Pancreas (tissue), 10 donors: ENCODE measurements at regions not wholly inside any gene's neighbourhood (a gene's known extent, or its start where the extent isn't known, plus 50 kb on each side); places are given as distances from the start of the nearest gene placed in this dataset.

Experiments
- ATAC-seq, 4 donors: fragments of 200-7000 bp; cut with Tn5 transposase; one replicate each; pipeline versions ENCODE4 v1.8.0 to v1.9.1; 2020; ENCODE audit warnings: mild to moderate bottlenecking in 4 of 4, moderate library complexity in 4 of 4
- DNase-seq, 6 donors: peaks; one replicate each; pipeline ENCODE4 v3.0.0-alpha.2; 2020
- FAIRE-seq: peaks from 2 replicates; lab custom pipeline; 2012; peaks lifted over from hg19 to GRCh38; lab: Jason Lieb, UNC
- H3K27ac ChIP-seq, 4 donors: fragments of 200-600 bp; sonication (generic); 1 replicate in 3 of 4; 2 replicates in 1 of 4; pipeline versions ENCODE4 v1.5.0 to v1.8.0; 2020
- H3K27me3 ChIP-seq, 4 donors: fragments of 200-600 bp; one replicate each; pipeline ENCODE4 v1.8.0; 2021
- H3K36me3 ChIP-seq, 3 donors: fragments of 200-600 bp; sonication (generic) in 1 of 3; one replicate each; pipeline versions ENCODE4 v1.5.0 to v1.8.0; 2020 to 2021
- H3K4me1 ChIP-seq, 3 donors: fragments of 200-600 bp; one replicate each; pipeline ENCODE4 v1.8.0; 2021
- H3K4me3 ChIP-seq, 4 donors: fragments of 200-600 bp; sonication (generic) in 2 of 4; one replicate each; pipeline versions ENCODE4 v1.5.0 to v1.8.0; 2020 to 2021
- H3K9me3 ChIP-seq, 4 donors: fragments of 200-600 bp; one replicate each; pipeline ENCODE4 v1.8.0; 2021
- CTCF ChIP-seq, 4 donors: fragments of 200-600 bp; sonication (generic) in 3 of 4; IDR thresholded peaks; one replicate each; pipeline versions ENCODE4 v1.5.0 to v1.8.0; 2021; ENCODE audit warnings: antibody characterized with exemption in 4 of 4
- WGBS, 2 donors: extraction: QIAGEN DNeasy Blood & Tissue Kit; methylation state at CpG; one replicate each; pipeline ENCODE4 v1.1.7; 2013; 5-methylcytosine and 5-hydroxymethylcytosine counted together
- intact Hi-C, 3 donors: fragments of 100-400 bp; cut with DNase I; formaldehyde crosslinking; loops; one replicate each; pipeline versions ENCODE4 v1.11.1 to v1.14.2; 2022
- donor health status: healthy with polysubstance abuse.
- donor health status: DM: no; HTN: no; CAD: no; lungs with moderate emphysema.
- donor health status: DM: no; HTN: no; CAD: no.
- donor health status: control.
- donor health status: control.
- donor health status: Bipolar disorder and iron deficiency.
- donor health status: DM: yes; HTN: yes; CAD: no.
- donor health status: DM: no; HTN: no; CAD: no.
- donor health status: DM: no; HTN: no; CAD: no.
- donor health status: DM: yes; HTN: yes; CAD: no.

DNA sequence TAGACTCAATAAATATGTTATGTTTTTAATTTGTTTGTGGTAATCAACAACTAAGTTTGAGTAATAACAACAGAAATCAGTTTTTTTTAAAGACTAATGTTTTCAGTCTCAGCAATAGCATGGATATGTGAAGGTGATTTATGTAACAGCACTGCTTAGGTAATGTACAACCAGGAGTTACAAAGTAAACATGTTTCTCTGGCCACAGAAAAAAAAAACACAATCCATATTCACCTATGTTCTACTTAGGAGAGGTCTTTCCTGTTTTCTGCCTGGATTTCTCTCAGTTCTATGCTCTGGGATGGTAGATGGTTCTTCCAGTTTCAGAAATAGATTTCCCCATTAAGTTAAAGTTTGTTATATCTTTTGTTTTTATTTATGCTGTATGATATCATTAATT is 579.4 kb downstream of the SI start:
- TF ChIP-seq CTCF (IDR thresholded peaks at IDR 0.05) = no peak
- Histone ChIP-seq H3K9me3 (no peaks in the 10 kb centered on the region), H3K36me3 (no peaks in the 10 kb centered on the region), H3K27ac (no peak overlapping the region), H3K4me1 (peaks cover 0 to 9% (median 7%) of the 10 kb centered on the region in 3 donors), H3K27me3 (no peaks in the 10 kb centered on the region), H3K4me3 (no peak overlapping the region)
- ATAC-seq (peak; percentile 88 to 100 (median 91)), FAIRE-seq (no peak), DNase-seq (no peak)
- intact Hi-C loops = no loop called here

- FAIRE-seq = no peak
- ATAC-seq = no peak
- Histone ChIP-seq H3K27ac (no peak overlapping the region), H3K4me3 (no peak overlapping the region), H3K27me3 (no peaks in the 10 kb centered on the region), H3K36me3 (no peaks in the 10 kb centered on the region), H3K9me3 (no peaks in the 10 kb centered on the region), H3K4me1 (peaks cover 0 to 10% (median 8%) of the 10 kb centered on the region in 3 donors)
- TF ChIP-seq CTCF (IDR thresholded peaks at IDR 0.05) = no peak
- intact Hi-C loops = no loop called here
- DNase-seq = no peak
- 75 to 78% methylated on average over 2 of the region's 2 CpGs for WGBS, 2 donors
These were observed 589.4 kb downstream of the SI start for GRCh38 chr3:164488893-164489292.

DNA sequence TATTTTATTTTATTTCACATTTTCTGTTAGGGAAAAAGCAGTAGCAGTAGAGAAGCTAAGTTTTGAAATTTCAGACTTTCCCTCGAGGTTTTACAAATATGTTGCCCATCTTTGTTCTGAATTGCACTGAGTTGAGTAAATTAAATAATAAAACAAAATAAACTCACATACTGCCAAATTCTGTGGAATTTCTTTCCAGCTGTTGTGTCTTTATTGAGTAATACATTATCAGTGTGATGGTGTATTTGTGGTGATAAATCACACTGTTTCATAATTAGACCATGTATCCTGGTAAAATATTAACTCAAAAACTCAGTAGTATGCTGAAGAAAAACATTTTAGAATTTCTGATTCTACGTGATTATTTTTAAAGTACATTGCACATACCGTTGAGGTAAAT is 592.1 kb downstream of the SI start:
- Histone ChIP-seq H3K9me3 (no peaks in the 10 kb centered on the region), H3K27me3 (no peaks in the 10 kb centered on the region), H3K4me3 (no peak overlapping the region), H3K36me3 (no peaks in the 10 kb centered on the region), H3K27ac (no peak overlapping the region), H3K4me1 (peaks cover 0 to 10% (median 8%) of the 10 kb centered on the region in 3 donors)
- FAIRE-seq (no peak), ATAC-seq (peak in 3 of 4 donors; percentile 41 to 54 (median 43)), DNase-seq (no peak)
- TF ChIP-seq CTCF (IDR thresholded peaks at IDR 0.05) = no peak
- WGBS, 2 donors = 6 to 10% methylated on average over 3 of the region's 3 CpGs
- intact Hi-C loops = no loop called here

DNA sequence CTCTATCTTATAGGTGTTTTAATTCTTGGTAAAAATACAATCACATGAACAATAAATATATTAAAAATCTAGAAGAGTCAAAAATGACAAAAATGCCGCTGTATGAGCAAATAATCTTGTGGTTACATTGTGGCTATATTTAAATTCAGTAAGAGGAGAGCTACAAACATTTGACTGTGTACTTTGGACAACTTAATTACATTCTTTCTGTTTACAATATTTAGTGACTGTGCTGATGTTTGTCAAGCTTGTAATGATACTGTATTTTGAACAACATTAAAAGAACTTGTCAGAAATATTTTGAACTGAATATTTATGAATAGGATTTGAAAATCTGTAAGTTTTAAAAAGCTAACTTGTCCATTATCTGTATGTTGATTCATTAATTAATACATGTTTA is 598.3 kb downstream of the SI start:
- WGBS, 2 donors = 29 to 34% methylated on average over 1 of the region's 1 CpG
- FAIRE-seq = no peak
- Histone ChIP-seq H3K4me1 (no peaks in the 10 kb centered on the region), H3K27ac (no peak overlapping the region), H3K9me3 (no peaks in the 10 kb centered on the region), H3K36me3 (no peaks in the 10 kb centered on the region), H3K27me3 (no peaks in the 10 kb centered on the region), H3K4me3 (no peak overlapping the region)
- ATAC-seq = no peak
- no peak for TF ChIP-seq CTCF (IDR thresholded peaks at IDR 0.05)
- intact Hi-C loops = no loop called here
- no peak for DNase-seq

DNA sequence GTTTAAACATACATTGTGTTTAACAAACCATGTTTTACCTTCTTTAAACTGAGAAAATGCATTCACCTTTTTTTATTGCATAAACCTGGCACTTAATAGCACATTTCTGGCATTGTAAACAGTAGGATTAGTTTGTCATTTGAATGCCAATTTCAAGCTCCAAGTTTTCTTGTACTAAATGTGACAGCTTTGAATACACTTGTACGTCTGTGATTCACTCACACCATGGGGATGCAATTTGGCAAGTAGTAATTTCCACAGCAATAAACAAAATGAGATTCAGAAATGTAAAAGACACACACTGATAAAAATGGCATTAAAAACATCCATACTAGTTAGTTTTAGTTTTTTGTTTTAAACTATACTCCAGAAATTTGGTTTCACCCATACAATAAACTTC is 598.9 kb downstream of the SI start:
- FAIRE-seq (no peak), ATAC-seq (no peak), DNase-seq (no peak)
- no peaks in the 10 kb centered on the region for H3K4me1 ChIP-seq
- WGBS, 2 donors = 37 to 41% methylated on average over 1 of the region's 1 CpG
- intact Hi-C loops = no loop called here
- no peaks in the 10 kb centered on the region for H3K36me3 ChIP-seq
- no peak overlapping the region for H3K4me3 ChIP-seq
- TF ChIP-seq CTCF (IDR thresholded peaks at IDR 0.05) = no peak
- no peak overlapping the region for H3K27ac ChIP-seq
- no peaks in the 10 kb centered on the region for H3K9me3 ChIP-seq
- H3K27me3 ChIP-seq = no peaks in the 10 kb centered on the region
